Progenitor cell of endocrine pancreas (in vitro differentiated cells): ENCODE measurements at regions not wholly inside any gene's neighbourhood (a gene's known extent, or its start where the extent isn't known, plus 50 kb on each side); places are given as distances from the start of the nearest gene placed in this dataset.

ENCODE experiments used
- DNase-seq: peaks from one replicate; pipeline ENCODE4 v3.0.0; 2021; ENCODE audit warnings: low spot score; ENCODE audit not compliant: unreplicated experiment
- H3K27ac Mint-ChIP-seq: 2 replicates; pipeline ENCODE4 v1.8.0; 2021; ENCODE audit warnings: mild to moderate bottlenecking, moderate library complexity, mixed read lengths
- H3K27me3 Mint-ChIP-seq: 2 replicates; pipeline ENCODE4 v1.8.0; 2021; ENCODE audit warnings: mixed read lengths
- H3K36me3 Mint-ChIP-seq: 2 replicates; pipeline ENCODE4 v1.8.0; 2022; ENCODE audit warnings: mixed read lengths; ENCODE audit not compliant: insufficient read depth
- H3K4me1 Mint-ChIP-seq: 2 replicates; pipeline ENCODE4 v1.8.0; 2021; ENCODE audit warnings: low read depth, mixed read lengths
- H3K4me3 Mint-ChIP-seq: 2 replicates; pipeline ENCODE4 v1.8.0; 2021; ENCODE audit warnings: low read depth, mild to moderate bottlenecking, moderate library complexity, mixed read lengths
- H3K9me3 Mint-ChIP-seq: 2 replicates; pipeline ENCODE4 v1.8.0; 2021; ENCODE audit warnings: low read depth, mixed read lengths
- CTCF ChIP-seq: fragments of 200-600 bp; sonication (generic); IDR thresholded peaks from one replicate; pipeline ENCODE4 v1.5.0; 2021; ENCODE audit warnings: antibody characterized with exemption, mild to moderate bottlenecking; ENCODE audit not compliant: unreplicated experiment

- H3K27me3 Mint-ChIP-seq, result peaks cover 7% of the 10 kb centered on the region
- no peak for DNase-seq
- no peak for TF ChIP-seq CTCF
Observed at GRCh38 chr4:54942721-54943120, 182.7 kb downstream of the KDR start.

GRCh38 chr4:54941994-54942552 lies 183.3 kb downstream of the KDR start:
- Mint-ChIP-seq H3K27me3 (peaks cover 7% of the 10 kb centered on the region), H3K4me3 (no peak overlapping the region), H3K27ac (no peak overlapping the region), H3K9me3 (no peaks in the 10 kb centered on the region), H3K4me1 (peaks cover 17% of the 10 kb centered on the region), H3K36me3 (no peaks in the 10 kb centered on the region)
- DNase-seq, result no peak
- TF ChIP-seq CTCF, result no peak

More at GRCh38 chr4:54942721-54943120, 182.7 kb downstream of the KDR start:
- H3K36me3 Mint-ChIP-seq, result no peaks in the 10 kb centered on the region
- H3K4me3 Mint-ChIP-seq, result no peak overlapping the region
- no peaks in the 10 kb centered on the region for H3K9me3 Mint-ChIP-seq
- H3K27ac Mint-ChIP-seq, result no peak overlapping the region
- H3K4me1 Mint-ChIP-seq, result peaks cover 12% of the 10 kb centered on the region

GRCh38 chr4:54940996-54941865 lies 184.2 kb downstream of the KDR start:
- peaks cover 17% of the 10 kb centered on the region for H3K4me1 Mint-ChIP-seq
- peaks cover 7% of the 10 kb centered on the region for H3K27me3 Mint-ChIP-seq
- no peak overlapping the region for H3K27ac Mint-ChIP-seq
- no peak for TF ChIP-seq CTCF
- H3K9me3 Mint-ChIP-seq, result no peaks in the 10 kb centered on the region
- H3K4me3 Mint-ChIP-seq, result no peak overlapping the region
- no peaks in the 10 kb centered on the region for H3K36me3 Mint-ChIP-seq
- DNase-seq, result no peak

GRCh38 chr4:54937501-54937900 lies 187.9 kb downstream of the KDR start:
- TF ChIP-seq CTCF, result no peak
- H3K36me3 Mint-ChIP-seq, result no peaks in the 10 kb centered on the region
- no peaks in the 10 kb centered on the region for H3K9me3 Mint-ChIP-seq
- DNase-seq, result no peak
- H3K4me1 Mint-ChIP-seq, result peaks cover 19% of the 10 kb centered on the region
- no peaks in the 10 kb centered on the region for H3K27me3 Mint-ChIP-seq
- no peak overlapping the region for H3K4me3 Mint-ChIP-seq
- peak overlapping the region; percentile 17 for H3K27ac Mint-ChIP-seq

GRCh38 chr4:54933579-54933978 lies 191.8 kb downstream of the KDR start:
- no peak for TF ChIP-seq CTCF
- H3K4me3 Mint-ChIP-seq, result no peak overlapping the region
- H3K27ac Mint-ChIP-seq, result no peak overlapping the region
- H3K36me3 Mint-ChIP-seq, result no peaks in the 10 kb centered on the region
- H3K9me3 Mint-ChIP-seq, result no peaks in the 10 kb centered on the region
- peaks cover 10% of the 10 kb centered on the region for H3K4me1 Mint-ChIP-seq
- no peak for DNase-seq
- H3K27me3 Mint-ChIP-seq, result no peaks in the 10 kb centered on the region
